ENCODE measurements at regions not wholly inside any gene's neighbourhood (a gene's known extent, or its start where the extent isn't known, plus 50 kb on each side); places are given as distances from the start of the nearest gene placed in this dataset.

DNA sequence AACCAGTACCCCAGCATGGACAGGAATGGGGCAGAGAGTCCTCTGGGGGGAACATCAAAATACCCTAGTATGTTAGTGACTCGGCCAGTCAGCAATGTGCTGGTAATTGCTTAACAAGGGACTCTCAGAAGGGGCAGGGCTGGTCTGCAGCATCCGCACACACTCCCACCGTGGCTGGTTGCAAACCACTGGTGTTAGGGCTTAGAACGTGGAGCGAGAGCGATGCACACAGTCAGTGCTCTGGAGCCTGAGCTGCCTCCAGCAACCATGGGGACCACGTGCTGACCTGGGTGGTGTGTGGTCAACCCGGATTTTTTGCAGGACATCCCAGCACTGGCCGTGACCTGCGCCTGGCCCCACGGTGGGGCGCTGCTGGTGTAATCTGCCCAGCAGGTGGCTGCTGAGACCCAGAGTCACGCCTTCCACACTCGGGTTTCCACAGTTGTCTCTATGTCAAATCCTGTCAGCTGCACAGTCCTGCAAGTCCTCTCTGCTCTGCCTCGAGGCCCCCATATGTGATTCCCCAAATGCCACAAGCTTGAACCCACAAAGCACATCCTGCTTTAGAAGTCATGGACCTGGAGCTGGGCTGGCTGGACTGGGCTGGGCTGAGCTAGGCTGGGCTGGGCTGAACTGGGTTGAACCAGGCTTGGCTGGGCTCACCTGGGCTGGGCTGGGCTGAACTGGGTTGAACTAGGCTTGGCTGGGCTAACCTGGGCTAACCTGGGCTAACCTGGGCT, 50.6 kb upstream of the GPC1 start:
- TF ChIP-seq CTCF (conservative IDR thresholded peaks at IDR 0.05 in 1 of 2, IDR thresholded peaks at IDR 0.05 in 1 of 2; ENCODE audit: low read depth in 1 of 2, low read length in 2 of 2) (no peak), EZH2 (IDR thresholded peaks at IDR 0.05; ENCODE audit: low read length, missing control alignments) (no peak)
